Uterus (tissue), 3 donors: ENCODE measurements at regions not wholly inside any gene's neighbourhood (a gene's known extent, or its start where the extent isn't known, plus 50 kb on each side); places are given as distances from the start of the nearest gene placed in this dataset.

Experiments
- DNase-seq, 2 donors: peaks; one replicate each; pipeline ENCODE4 v3.0.0-alpha.2; 2019 to 2020
- H3K27ac ChIP-seq, 2 donors: fragments of 200-600 bp; sonication (generic); 1 replicate in 1 of 2; 2 replicates in 1 of 2; pipeline ENCODE4 v1.5.1; 2016 to 2018
- H3K27me3 ChIP-seq, 2 donors: fragments of 200-600 bp; sonication (generic); one replicate each; pipeline ENCODE4 v1.5.1; 2018 to 2019; ENCODE audit warnings: control low read depth in 1 of 2
- H3K36me3 ChIP-seq, 2 donors: fragments of 200-600 bp; sonication (generic); one replicate each; pipeline ENCODE4 v1.5.1; 2019; ENCODE audit warnings: control low read depth in 1 of 2
- H3K4me1 ChIP-seq, 2 donors: fragments of 200-600 bp; sonication (generic); one replicate each; pipeline ENCODE4 v1.5.1; 2018 to 2019; ENCODE audit warnings: control low read depth in 1 of 2
- H3K4me3 ChIP-seq, 2 donors: fragments of 200-600 bp; sonication (generic); 1 replicate in 1 of 2; 2 replicates in 1 of 2; pipeline ENCODE4 v1.5.1; 2018 to 2019; ENCODE audit warnings: mild to moderate bottlenecking in 1 of 2
- H3K9me3 ChIP-seq, 2 donors: fragments of 200-600 bp; sonication (generic); one replicate each; pipeline ENCODE4 v1.5.1; 2019; ENCODE audit warnings: control low read depth in 1 of 2
- POLR2A ChIP-seq, 2 donors: fragments of 450-650 bp; IDR thresholded peaks; one replicate each; pipeline ENCODE4 v1.6.1; 2016; ENCODE audit warnings: antibody characterized with exemption in 2 of 2, mild to moderate bottlenecking in 1 of 2, moderate library complexity in 1 of 2
- intact Hi-C: fragments of 100-400 bp; cut with DNase I; formaldehyde crosslinking; loops from one replicate; pipeline ENCODE4 v1.15.1; 2023; ENCODE audit warnings: low total_unique reads
- TF ChIP-seq, protein P1 (sequence below), 4 experiments: fragments of 200-600 bp in 2 of 4; fragments of 450-650 bp in 2 of 4; sonication (generic) in 2 of 4; IDR thresholded peaks; one replicate each; pipeline ENCODE4 v1.5.1; 2016 to 2019; ENCODE audit warnings: antibody characterized with exemption in 4 of 4, mild to moderate bottlenecking in 2 of 4, moderate library complexity in 1 of 4
- donor health status: DM: yes; HTN: yes; CAD: no.

DNA sequence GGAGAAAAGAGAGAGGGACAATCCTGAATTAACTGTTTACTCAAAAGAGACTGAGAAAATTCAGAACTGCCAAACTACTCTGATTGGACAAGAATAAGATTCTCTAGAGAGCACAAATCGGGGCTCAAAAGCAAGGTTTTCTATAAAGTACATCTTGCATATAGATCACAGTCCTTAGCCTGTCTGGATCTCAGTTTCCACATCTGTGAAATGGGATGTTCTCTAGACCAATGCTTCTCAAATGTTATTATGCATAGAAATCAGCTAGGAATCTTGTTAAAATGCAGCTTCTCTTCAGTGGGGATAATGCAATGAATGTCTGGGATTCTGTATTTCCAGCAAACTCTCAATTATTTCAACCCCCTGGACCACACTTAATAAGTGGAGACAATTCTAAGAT lies 231.6 kb downstream of the ESM1 start:
- no peak for DNase-seq
- Histone ChIP-seq H3K27ac (no peak overlapping the region), H3K4me3 (no peak overlapping the region), H3K27me3 (no peaks in the 10 kb centered on the region), H3K4me1 (peaks cover 0 to 3% of the 10 kb centered on the region in 2 donors), H3K36me3 (no peaks in the 10 kb centered on the region), H3K9me3 (no peaks in the 10 kb centered on the region)
- intact Hi-C loops = no loop called here
- no peak for TF ChIP-seq POLR2A (IDR thresholded peaks at IDR 0.05)
- TF ChIP-seq, protein P1, sequence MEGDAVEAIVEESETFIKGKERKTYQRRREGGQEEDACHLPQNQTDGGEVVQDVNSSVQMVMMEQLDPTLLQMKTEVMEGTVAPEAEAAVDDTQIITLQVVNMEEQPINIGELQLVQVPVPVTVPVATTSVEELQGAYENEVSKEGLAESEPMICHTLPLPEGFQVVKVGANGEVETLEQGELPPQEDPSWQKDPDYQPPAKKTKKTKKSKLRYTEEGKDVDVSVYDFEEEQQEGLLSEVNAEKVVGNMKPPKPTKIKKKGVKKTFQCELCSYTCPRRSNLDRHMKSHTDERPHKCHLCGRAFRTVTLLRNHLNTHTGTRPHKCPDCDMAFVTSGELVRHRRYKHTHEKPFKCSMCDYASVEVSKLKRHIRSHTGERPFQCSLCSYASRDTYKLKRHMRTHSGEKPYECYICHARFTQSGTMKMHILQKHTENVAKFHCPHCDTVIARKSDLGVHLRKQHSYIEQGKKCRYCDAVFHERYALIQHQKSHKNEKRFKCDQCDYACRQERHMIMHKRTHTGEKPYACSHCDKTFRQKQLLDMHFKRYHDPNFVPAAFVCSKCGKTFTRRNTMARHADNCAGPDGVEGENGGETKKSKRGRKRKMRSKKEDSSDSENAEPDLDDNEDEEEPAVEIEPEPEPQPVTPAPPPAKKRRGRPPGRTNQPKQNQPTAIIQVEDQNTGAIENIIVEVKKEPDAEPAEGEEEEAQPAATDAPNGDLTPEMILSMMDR (IDR thresholded peaks at IDR 0.05) = no peak

DNA sequence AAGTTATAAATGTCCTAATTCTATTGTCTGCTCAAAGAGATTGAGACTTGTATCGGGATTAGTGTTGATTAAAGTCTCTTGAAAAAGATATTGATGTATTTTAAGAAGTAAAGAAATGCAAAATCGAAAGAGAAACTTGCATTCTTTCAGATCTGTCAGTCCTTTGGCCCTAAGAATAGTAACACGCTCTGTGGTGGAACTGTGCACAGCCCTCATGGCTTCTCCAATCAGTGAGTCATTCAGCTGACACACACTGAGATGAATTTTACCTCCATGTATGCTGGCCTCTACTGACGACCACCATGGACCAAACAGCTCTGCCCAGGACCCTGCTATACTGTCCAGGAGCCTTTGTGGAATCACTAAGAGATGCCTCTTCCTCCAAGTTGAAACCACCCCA lies 232.4 kb downstream of the ESM1 start:
- Histone ChIP-seq H3K4me3 (no peak overlapping the region), H3K4me1 (peaks cover 0 to under 1% of the 10 kb centered on the region in 2 donors), H3K27me3 (no peaks in the 10 kb centered on the region), H3K36me3 (no peaks in the 10 kb centered on the region), H3K9me3 (no peaks in the 10 kb centered on the region), H3K27ac (no peak overlapping the region)
- intact Hi-C loops = no loop called here
- no peak for TF ChIP-seq POLR2A (IDR thresholded peaks at IDR 0.05)
- TF ChIP-seq, protein P1 (IDR thresholded peaks at IDR 0.05) = no peak
- no peak for DNase-seq

DNA sequence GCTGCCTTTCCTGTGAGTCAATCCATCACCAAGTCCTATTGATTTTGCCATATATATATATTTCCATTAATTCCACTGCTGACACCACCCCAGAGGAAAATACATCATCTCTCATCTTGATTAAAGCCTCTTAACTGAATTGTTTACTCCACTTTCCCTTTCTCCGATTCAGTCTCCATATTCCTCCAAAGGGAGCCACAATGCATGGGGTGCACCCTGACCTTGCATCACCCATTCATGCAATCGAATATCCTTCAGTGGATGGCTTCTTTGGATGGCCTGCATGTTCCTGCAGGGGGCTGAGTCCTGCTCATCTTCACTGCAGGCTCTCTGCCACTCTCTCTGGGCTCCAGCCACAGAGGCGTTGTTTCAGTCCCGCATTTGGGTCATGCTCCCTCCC lies 231.0 kb downstream of the SNX18 start:
- no peaks in the 10 kb centered on the region for H3K27me3 ChIP-seq
- H3K27ac ChIP-seq = no peak overlapping the region
- TF ChIP-seq, protein P1 (IDR thresholded peaks at IDR 0.05) = no peak
- no peak for TF ChIP-seq POLR2A (IDR thresholded peaks at IDR 0.05)
- no peak overlapping the region for H3K4me3 ChIP-seq
- no peaks in the 10 kb centered on the region for H3K4me1 ChIP-seq
- intact Hi-C loops = no loop called here
- no peak for DNase-seq
- H3K36me3 ChIP-seq = no peaks in the 10 kb centered on the region
- no peaks in the 10 kb centered on the region for H3K9me3 ChIP-seq

DNA sequence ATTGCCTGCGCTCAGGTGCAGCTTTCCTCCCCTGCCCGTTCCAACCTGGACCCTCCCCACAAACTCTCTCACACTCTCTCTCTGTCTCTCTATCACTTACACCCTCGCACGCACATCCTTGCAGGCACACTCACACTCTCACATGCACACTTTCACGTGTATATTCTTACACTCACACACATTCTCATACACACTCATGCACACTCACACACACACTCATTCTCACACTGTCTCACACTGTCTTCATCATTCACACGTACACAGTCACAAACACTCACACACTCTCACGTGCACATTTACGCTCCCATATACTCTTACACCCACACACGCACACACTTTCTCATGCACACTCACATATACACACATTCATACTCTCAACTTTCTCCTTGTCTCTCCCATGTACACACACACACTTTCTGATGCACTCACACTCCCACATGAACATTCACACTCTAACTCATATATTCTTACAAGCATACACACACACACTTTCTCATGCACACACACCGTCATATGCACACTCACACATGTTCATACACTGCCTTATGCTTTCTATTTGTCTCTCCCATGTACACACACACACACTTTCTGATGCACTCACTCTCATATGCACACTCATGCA lies 229.3 kb downstream of the SNX18 start:
- DNase-seq = no peak
- TF ChIP-seq, protein P1 (IDR thresholded peaks at IDR 0.05) = no peak
- no peak for TF ChIP-seq POLR2A (IDR thresholded peaks at IDR 0.05)
- no peak overlapping the region for H3K27ac ChIP-seq
- H3K27me3 ChIP-seq = no peaks in the 10 kb centered on the region
- intact Hi-C loops = no loop called here
- no peaks in the 10 kb centered on the region for H3K4me1 ChIP-seq
- no peaks in the 10 kb centered on the region for H3K36me3 ChIP-seq
- no peak overlapping the region for H3K4me3 ChIP-seq
- no peaks in the 10 kb centered on the region for H3K9me3 ChIP-seq

DNA sequence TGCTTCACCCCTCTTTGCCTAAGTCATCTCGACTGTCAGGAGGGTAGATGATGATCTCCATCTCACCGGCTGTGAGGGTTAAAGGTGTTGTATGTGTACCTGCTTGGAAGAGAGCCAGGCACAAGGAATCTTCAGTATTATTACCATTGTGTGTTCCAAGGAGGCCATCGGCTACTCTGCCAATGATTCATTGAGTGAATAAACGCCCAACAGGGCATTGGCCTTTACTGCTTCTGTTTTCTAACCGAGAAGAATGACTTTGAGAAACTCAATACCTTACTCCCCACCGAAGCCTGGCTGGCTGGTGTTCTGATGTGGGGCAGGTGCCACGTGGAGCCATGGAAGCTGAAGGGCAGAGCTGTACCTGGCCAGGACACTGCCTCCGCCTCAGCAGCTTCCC lies 228.8 kb downstream of the SNX18 start:
- DNase-seq = no peak
- H3K27ac ChIP-seq = no peak overlapping the region
- intact Hi-C loops = no loop called here

More for the DNA sequence above, 228.8 kb downstream of the SNX18 start:
- Histone ChIP-seq H3K4me1 (no peaks in the 10 kb centered on the region), H3K36me3 (no peaks in the 10 kb centered on the region), H3K9me3 (no peaks in the 10 kb centered on the region), H3K4me3 (no peak overlapping the region), H3K27me3 (no peaks in the 10 kb centered on the region)
- TF ChIP-seq POLR2A (IDR thresholded peaks at IDR 0.05) = no peak
- TF ChIP-seq, protein P1 (IDR thresholded peaks at IDR 0.05) = no peak
